Keratinocyte (primary cell): ENCODE measurements at regions not wholly inside any gene's neighbourhood (a gene's known extent, or its start where the extent isn't known, plus 50 kb on each side); places are given as distances from the start of the nearest gene placed in this dataset.

Source experiments
- DNase-seq: peaks from one replicate; pipeline ENCODE4 v3.0.0-alpha.2; 2011; ENCODE audit warnings: low read depth, missing footprints, low spot score
- FAIRE-seq: peaks from 2 replicates; lab custom pipeline; 2011; peaks lifted over from hg19 to GRCh38; lab: Jason Lieb, UNC
- H2AFZ ChIP-seq: 2 replicates; pipeline ENCODE4 v1.6.0; 2012; ENCODE audit warnings: low read length, control low read depth, inconsistent platforms; ENCODE audit not compliant: control insufficient read depth
- H3K27ac ChIP-seq: 2 replicates; pipeline ENCODE4 v1.5.1; 2011; ENCODE audit warnings: low read length; ENCODE audit not compliant: control insufficient read depth, insufficient read depth
- H3K27me3 ChIP-seq: 3 replicates; pipeline ENCODE4 v1.6.0; 2011; ENCODE audit warnings: low read length; ENCODE audit not compliant: control insufficient read depth, insufficient read depth; ENCODE audit errors: extremely low read depth
- H3K36me3 ChIP-seq, 2 experiments: 2 replicates in 1 of 2; 3 replicates in 1 of 2; pipeline ENCODE4 v1.5.1; 2011; ENCODE audit warnings: low read length in 2 of 2, mild to moderate bottlenecking in 1 of 2; ENCODE audit not compliant: control insufficient read depth in 2 of 2, insufficient read depth in 2 of 2; ENCODE audit errors: extremely low read depth in 1 of 2
- H3K4me1 ChIP-seq: 3 replicates; pipeline ENCODE4 v1.5.1; 2011; ENCODE audit warnings: low read length; ENCODE audit not compliant: control insufficient read depth, insufficient read depth; ENCODE audit errors: extremely low read depth
- H3K4me2 ChIP-seq: 3 replicates; pipeline ENCODE4 v1.6.0; 2011; ENCODE audit warnings: low read depth, low read length; ENCODE audit not compliant: control insufficient read depth, insufficient read depth; ENCODE audit errors: extremely low read depth
- H3K4me3 ChIP-seq, 3 experiments: fragments of 200-600 bp in 1 of 3; sonication (generic) in 1 of 3; 2 replicates in 2 of 3; 3 replicates in 1 of 3; pipeline ENCODE4 v1.5.1; 2011 to 2016; ENCODE audit warnings: low read length in 3 of 3, mild to moderate bottlenecking in 3 of 3, control low read depth in 2 of 3, inconsistent platforms in 1 of 3, low read depth in 1 of 3, mixed read lengths in 1 of 3, mixed run types in 1 of 3, moderate library complexity in 1 of 3; ENCODE audit not compliant: control insufficient read depth in 2 of 3, insufficient read depth in 2 of 3; ENCODE audit errors: extremely low read depth in 1 of 3
- H3K79me2 ChIP-seq: 2 replicates; pipeline ENCODE4 v1.6.0; 2012; ENCODE audit warnings: low read length; ENCODE audit not compliant: control insufficient read depth, insufficient read depth
- H3K9ac ChIP-seq: 3 replicates; pipeline ENCODE4 v1.6.0; 2011; ENCODE audit warnings: low read length; ENCODE audit not compliant: control insufficient read depth, insufficient read depth; ENCODE audit errors: extremely low read depth
- H3K9me1 ChIP-seq: 3 replicates; pipeline ENCODE4 v1.6.0; 2011; ENCODE audit warnings: low read length; ENCODE audit not compliant: control insufficient read depth, insufficient read depth; ENCODE audit errors: extremely low read depth
- H3K9me3 ChIP-seq: 2 replicates; pipeline ENCODE4 v1.5.1; 2012; ENCODE audit warnings: low read depth, low read length; ENCODE audit not compliant: control insufficient read depth
- H4K20me1 ChIP-seq: 3 replicates; pipeline ENCODE4 v1.6.0; 2011; ENCODE audit warnings: low read length; ENCODE audit not compliant: control insufficient read depth, insufficient read depth; ENCODE audit errors: extremely low read depth
- CTCF ChIP-seq, 3 experiments: IDR thresholded peaks in 1 of 3; conservative IDR thresholded peaks in 1 of 3; optimal IDR thresholded peaks in 1 of 3; 2 replicates in 2 of 3; 3 replicates in 1 of 3; pipeline versions ENCODE3 to v1.5.1; 2011; ENCODE audit warnings: low read length in 3 of 3, mild to moderate bottlenecking in 3 of 3, moderate library complexity in 2 of 3, control low read depth in 1 of 3, inconsistent platforms in 1 of 3; ENCODE audit not compliant: insufficient read depth in 2 of 3; ENCODE audit errors: extremely low read depth in 1 of 3
- EZH2 ChIP-seq: IDR thresholded peaks from one replicate; pipeline ENCODE4 v1.6.1; 2012; ENCODE audit warnings: inconsistent platforms, mild to moderate bottlenecking, low read length, moderate library complexity
- dilution Hi-C: fragments of 300-500 bp; cut with MboI; formaldehyde crosslinking; loops from one replicate; pipeline ENCODE4 v1.7.0; 2020; ENCODE audit warnings: low sequenced_read_pairs; ENCODE audit not compliant: extremely low pct_ligation_motif_present

DNA sequence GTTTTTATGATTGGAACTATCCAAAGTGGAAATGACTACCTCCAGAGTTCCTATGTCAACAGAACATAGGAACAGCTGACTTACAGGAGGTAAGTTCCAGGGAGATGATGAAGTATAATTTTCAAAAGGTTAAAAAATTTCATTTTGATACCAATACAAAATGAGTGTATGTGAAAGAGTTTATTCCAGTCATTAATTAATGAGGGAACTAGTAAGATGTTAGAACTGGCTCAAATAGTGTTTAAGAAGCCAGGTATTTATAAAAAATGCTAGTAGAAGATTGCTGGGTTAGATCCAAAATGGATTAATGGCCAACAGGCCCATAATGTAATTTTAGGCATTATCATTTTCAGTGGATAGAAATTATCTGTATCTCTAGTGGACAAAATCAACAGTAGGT lies 227.7 kb upstream of the ZBED5 start:
- no peak overlapping the region for H3K4me3 ChIP-seq
- no peak for TF ChIP-seq EZH2
- TF ChIP-seq CTCF (optimal IDR thresholded peaks at IDR 0.05 in 1 of 3, IDR thresholded peaks at IDR 0.05 in 1 of 3, conservative IDR thresholded peaks at IDR 0.05 in 1 of 3; ENCODE audit: extremely low read depth in 1 of 3, insufficient read depth in 2 of 3, low read length in 3 of 3) = no peak
- H3K9me1 ChIP-seq = no peaks in the 10 kb centered on the region
- H2AFZ ChIP-seq = no peak overlapping the region
- H3K9ac ChIP-seq = no peak overlapping the region
- no peak for DNase-seq
- H3K36me3 ChIP-seq = no peaks in the 10 kb centered on the region
- H3K27ac ChIP-seq = no peak overlapping the region
- no peaks in the 10 kb centered on the region for H3K79me2 ChIP-seq
- H3K27me3 ChIP-seq = peaks cover 11% of the 10 kb centered on the region
- H3K9me3 ChIP-seq = no peaks in the 10 kb centered on the region
- H4K20me1 ChIP-seq = no peaks in the 10 kb centered on the region
- no peak overlapping the region for H3K4me2 ChIP-seq
- FAIRE-seq = no peak
- no peaks in the 10 kb centered on the region for H3K4me1 ChIP-seq
- dilution Hi-C loops = no loop called here

DNA sequence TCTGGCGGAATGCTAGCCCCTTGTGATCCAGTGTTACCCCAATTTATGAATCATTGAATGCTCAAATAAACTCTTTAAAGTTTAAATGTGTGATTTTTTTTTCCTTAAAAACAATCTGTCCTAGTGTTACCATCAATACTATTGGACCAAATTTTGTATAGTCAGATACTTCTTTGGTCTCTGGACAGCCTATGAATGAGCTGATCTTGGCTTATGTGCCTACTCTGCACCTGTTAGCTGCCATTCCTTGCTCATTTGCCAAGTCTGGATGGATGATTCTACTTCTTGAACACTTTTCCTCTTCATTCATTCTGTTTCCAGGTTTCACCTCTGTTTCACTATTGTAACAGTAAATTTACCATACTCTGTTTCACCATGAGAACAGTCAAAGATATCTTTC lies 226.5 kb upstream of the ZBED5 start:
- Histone ChIP-seq H3K36me3 (no peaks in the 10 kb centered on the region), H3K79me2 (no peaks in the 10 kb centered on the region), H3K9me1 (no peaks in the 10 kb centered on the region), H3K9ac (no peak overlapping the region), H3K27ac (no peak overlapping the region), H3K27me3 (peaks cover 17% of the 10 kb centered on the region), H3K4me2 (no peak overlapping the region), H2AFZ (no peak overlapping the region), H3K9me3 (no peaks in the 10 kb centered on the region), H3K4me3 (no peak overlapping the region), H3K4me1 (no peaks in the 10 kb centered on the region), H4K20me1 (no peaks in the 10 kb centered on the region)
- dilution Hi-C loops = no loop called here
- DNase-seq (no peak), FAIRE-seq (no peak)
- TF ChIP-seq EZH2 (no peak), CTCF (optimal IDR thresholded peaks at IDR 0.05 in 1 of 3, IDR thresholded peaks at IDR 0.05 in 1 of 3, conservative IDR thresholded peaks at IDR 0.05 in 1 of 3; ENCODE audit: extremely low read depth in 1 of 3, insufficient read depth in 2 of 3, low read length in 3 of 3) (no peak)
